NOMO-1 treated with dmso at 0.1 percent for 144 hours (cell line): ENCODE measurements at regions not wholly inside any gene's neighbourhood (a gene's known extent, or its start where the extent isn't known, plus 50 kb on each side); places are given as distances from the start of the nearest gene placed in this dataset.
"Not testable (repeated sequence)": the region's sequence is repeated elsewhere in the genome, so short reads cannot be mapped to it uniquely, and the experiment has no call there.

Source experiments
- DNase-seq: peaks from one replicate; lab custom pipeline; 2025; ENCODE audit not compliant: unreplicated experiment; lab: John Stamatoyannopoulos, UW

DNA sequence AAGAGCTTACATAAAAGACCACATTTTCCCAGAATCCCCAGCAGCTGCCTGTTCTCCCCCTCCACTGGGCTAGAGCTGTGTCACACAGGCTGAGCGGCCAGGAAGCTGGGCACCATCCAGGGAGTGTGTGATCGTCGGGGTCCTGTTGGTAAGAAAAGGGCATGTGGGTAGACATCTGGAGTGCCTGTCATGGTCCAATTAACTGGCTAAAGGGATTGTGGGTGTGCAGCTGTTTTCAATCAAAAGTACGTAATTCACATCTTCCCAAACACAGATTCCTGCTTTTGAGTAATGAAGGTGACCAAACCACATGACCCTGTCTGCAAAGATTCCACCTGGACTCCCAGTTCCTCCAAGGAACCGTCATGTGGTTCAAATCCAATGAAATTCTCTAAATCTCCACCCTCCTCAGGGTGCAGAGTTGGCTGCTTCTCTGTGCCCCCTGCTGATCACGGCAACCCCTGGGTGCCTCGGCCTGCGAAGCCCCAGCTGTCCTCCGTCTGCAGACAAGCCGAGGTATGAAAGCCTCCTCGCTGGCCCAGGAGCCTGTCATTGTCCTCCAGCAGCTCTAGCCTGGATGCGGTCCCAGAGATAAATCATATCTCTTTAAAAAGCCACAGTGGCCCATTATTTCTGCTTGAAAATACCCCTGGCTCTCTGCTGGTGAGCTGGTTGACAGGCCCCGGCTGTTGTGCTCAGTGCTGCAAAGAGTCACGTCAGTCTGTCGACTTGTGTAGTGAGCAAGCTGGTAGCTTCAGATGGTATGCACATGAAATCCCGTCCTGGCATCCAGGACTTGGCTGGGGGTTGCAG lies 172.9 kb upstream of the SULF2 start:
- not testable (repeated sequence) for DNase-seq

DNA sequence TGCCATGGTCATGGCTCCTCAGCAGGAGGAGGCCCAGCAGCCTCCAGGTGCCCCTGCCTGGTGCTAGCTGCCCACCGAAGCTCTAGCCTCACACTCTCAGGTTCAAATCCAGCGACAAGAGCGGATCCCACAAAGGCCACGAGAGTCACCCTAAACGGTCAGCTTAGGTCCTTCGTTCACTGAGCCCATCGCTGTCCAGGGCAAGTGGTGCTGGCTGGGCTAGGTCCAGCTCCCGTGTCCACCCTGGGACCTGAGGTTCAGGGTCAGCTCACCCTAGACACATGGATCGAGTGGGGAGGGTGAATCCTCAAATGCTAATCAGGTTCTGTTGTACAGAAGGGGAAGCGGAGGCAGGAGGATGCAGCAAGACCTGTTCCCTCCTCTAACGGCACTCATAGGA lies 171.9 kb upstream of the SULF2 start:
- DNase-seq: no peak

DNA sequence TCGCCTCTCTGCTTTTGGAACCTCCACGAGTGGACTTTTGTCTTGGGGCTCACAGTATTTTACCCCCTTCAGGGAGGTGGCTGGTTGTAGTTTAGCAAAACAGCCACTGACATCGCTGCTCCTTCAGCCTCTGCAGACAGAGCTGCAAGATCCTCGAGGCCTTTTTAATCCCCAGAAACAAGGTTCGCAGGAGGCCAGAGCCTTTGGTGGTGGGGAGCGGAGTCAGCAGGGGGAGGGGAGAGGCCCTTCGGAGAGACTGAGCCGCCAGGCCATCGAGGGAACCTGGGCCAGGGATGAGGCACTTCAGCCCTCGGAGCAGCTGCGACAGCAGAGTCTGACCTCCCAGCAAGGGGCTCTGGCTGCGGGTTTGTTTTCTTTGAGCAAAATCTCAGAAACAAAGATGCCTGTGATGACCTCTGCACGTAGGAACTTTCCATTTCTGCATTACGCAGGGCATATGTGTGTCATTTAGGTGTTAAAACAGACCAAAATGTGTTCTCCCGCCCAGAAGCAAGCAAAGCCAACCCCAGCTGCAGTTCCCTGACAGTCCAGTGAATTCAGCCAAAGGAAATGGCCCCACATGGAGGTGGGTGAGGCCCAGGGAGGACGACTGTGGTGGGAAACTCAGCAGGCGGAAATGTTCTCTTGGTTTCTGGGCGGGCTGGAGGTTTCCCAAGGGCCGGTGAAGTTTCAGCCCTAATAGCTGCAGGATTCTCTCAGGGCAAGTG lies 171.2 kb upstream of the SULF2 start:
- no peak for DNase-seq

GRCh38 chr20:47953471-47953870 lies 168.2 kb upstream of the SULF2 start:
- no peak for DNase-seq

DNA sequence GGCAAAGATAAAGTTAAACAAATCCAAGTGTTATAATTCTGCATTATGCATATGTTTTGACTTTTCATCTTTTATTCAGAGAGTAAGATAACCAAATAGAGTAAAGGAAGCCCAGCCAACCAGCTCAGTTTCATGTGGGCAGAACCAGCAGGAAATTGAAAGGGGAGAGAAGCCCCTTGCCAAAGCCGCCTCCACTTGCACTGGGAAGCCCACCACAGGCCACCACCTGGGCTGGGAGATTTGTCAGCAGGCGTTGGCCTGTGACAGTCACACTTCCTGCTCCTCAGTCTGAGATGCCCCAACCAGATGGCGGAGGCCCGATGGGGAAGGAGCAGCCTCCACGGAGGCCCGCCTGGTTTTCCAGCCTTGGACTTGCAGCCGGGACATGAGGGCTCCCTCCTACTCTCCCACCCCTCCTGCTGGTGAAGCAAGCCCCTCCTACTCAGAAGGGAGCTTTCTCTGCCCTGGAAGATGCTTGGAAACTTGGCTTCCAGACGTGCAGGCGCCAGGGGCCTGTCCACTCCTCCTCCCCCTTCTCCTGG lies 166.8 kb upstream of the SULF2 start:
- no peak for DNase-seq

GRCh38 chr20:47951521-47951971 lies 166.3 kb upstream of the SULF2 start:
- DNase-seq: no peak

DNA sequence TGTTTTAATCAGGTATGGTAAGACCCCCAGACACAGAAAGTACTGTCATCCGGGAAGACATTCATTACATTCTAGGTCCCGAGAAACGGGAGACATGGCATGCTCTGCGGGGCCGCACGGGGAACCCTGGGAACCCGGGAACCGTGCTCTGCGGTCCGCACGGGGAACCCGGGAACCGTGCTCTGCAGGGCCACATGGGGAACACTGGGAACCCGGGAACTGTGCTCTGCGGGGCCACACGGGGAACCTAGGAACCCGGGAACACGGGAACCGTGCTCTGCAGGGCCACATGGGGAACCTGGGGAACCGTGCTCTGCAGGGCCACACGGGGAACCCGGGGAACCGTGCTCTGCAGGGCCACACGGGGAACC lies 165.6 kb upstream of the SULF2 start:
- DNase-seq: no peak

- no peak for DNase-seq
Measured at GRCh38 chr20:47950124-47950912, 165.0 kb upstream of the SULF2 start.

GRCh38 chr20:47949230-47949629 lies 163.9 kb upstream of the SULF2 start:
- no peak for DNase-seq

DNA sequence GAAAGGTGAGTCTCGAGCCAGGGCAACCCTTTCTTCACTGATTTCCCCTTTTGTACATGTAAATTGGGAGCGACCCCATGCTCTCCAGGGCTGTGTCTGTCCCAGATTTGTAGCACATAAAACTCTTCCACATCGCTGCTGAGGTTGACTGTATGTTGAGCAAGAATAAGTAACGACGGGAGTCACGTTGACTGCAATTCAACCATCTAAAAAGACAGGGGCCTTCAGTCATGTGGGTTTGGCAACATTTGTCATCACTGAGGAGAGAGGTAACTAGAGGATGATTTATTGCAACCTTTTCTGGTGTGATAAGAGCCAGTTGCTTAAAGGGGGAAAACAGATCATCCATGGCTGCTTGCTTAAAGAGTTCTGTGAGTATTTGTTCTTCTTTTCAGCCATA lies 159.4 kb upstream of the SULF2 start:
- DNase-seq: peak; percentile 88

DNA sequence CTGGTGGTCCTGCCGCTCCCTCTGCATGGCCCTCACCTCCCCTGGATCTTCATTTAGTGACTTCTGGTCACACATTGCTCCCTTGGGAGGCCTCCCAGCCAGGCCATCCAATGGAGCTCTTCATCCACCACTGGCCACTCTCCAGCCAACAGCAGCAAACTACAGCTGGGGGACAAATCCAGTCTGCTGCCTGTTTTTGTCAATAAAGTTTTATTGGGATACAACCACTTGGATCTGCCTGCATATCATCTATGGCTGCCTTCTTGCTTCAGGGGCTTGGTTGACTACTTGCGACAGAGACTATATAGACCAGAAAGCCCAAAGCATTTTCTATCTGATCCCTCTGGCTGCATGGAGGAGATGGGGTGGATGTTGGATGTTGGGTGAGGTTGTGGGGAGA lies 156.6 kb upstream of the SULF2 start:
- DNase-seq: no peak

DNA sequence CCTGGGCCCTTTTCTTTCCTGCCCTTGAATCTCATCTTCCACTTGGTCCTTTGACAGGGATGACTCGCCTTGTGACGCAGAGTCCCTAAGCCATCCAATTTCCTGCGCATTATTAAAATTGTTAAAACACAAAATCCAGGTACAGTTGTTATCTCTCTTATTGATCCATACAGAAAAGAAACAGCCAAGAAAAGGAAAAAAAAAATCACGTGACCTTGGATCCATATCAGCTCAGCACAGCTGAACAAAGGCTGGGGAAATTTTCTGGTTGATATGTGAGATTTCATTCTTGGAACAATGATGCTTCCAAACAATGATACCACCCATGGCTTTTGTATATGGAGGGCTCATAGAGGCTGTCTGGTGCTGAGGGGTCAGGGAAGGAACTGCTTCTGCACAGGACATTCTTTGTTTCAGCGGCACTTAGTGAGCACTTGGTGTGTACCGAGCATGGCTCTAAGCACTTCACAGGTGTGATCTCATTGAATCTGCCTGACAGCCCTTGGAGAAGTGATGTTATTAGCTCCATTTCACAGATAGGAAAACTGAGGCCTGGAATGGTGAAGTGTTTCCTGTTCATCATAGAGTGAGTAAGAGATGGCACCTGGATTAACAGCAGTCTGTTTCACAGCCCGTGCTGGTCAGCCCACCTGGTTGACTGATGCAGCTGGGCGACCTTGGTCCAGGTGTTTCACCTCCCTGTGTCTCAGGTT lies 155.0 kb upstream of the SULF2 start:
- DNase-seq: no peak

GRCh38 chr20:47936612-47937011 lies 151.3 kb upstream of the SULF2 start:
- no peak for DNase-seq

GRCh38 chr20:47934761-47935160 lies 149.5 kb upstream of the SULF2 start:
- DNase-seq: no peak

DNA sequence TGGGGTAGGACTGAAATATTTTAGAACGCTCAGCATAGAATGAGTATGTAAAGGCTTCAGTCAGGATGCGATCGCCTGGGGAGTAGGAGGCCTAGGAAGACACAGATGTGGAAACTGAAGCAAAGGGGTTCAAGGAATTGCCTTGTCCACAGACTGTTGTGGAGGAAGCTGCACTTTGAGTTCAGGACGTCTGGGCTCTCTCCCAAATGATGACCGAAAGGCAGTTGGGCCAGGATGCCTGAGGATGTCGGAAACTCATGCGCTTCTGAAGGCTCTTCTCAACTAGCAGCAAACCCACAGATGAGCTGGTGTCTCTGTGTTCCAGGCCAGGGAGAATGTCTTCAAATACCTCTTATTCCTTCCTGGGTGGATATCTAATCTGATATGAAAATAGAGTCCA lies 146.2 kb upstream of the SULF2 start:
- no peak for DNase-seq

DNA sequence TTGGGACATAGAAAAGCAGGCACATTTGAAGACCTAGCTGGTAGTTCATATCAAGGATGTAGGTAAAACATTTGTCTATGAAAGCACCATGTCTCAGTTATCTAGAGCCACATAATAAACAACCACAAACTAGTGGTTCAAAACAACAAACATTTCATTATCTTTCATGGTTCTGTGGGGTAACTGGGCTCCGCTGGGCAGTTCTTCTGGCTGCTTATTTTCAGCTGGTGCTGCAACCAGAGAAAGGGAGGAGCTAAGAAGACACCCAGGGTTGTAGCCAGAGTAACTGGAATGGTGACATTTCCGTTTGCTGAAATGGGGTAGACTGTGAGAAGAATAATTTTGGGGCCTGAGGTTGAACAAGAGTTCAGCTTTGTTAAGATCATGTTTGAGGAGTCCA lies 145.7 kb upstream of the SULF2 start:
- DNase-seq: no peak

- DNase-seq: no peak
Measured at GRCh38 chr20:47929368-47930115, 144.3 kb upstream of the SULF2 start.

DNA sequence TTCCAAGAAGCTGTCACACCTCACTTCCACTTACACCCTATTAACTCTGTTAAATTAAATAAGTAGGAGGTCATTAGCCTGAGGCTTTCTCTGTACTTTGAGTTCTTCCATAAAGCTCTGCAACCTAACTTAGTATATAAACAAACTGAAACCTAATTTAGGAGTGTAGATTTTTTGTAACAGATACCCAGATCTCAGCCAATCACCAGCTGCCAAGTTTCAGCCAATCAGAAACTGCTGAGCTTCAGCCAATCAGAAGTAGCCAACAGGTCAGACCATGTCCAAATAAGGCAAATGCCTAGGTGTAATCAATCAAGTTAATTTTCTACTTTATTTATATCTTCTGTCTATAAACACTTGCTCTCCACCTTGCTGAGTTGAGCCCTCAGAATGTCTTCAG lies 142.7 kb upstream of the SULF2 start:
- no peak for DNase-seq

- no peak for DNase-seq
Measured at GRCh38 chr20:47927385-47927851, 142.1 kb upstream of the SULF2 start.

DNA sequence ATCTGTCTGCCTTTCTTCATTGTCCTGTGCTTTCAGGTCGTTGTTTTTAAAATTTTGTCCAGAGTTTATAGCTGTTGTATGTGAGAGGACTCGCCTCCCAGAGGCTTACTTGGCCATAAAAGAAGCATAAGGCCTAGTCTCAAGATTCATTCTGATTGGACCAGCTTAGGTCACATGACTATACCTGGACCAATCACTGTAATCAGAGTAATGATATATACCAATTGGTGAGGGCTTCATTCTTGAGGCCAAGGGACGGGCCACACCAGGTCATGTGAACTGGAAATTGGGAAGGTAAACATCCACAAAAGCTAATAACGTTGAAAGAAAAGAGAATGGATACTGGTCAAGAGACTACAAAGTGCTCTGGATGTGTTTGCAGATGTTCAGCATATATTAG lies 141.4 kb upstream of the SULF2 start:
- DNase-seq: no peak
